HG03378 (cell line): ENCODE measurements at regions not wholly inside any gene's neighbourhood (a gene's known extent, or its start where the extent isn't known, plus 50 kb on each side); places are given as distances from the start of the nearest gene placed in this dataset.

Experiments
- ATAC-seq: cut with Tn5 transposase; IDR thresholded peaks from one replicate; pipeline ENCODE4 v1.9.1; 2021; ENCODE audit warnings: mild to moderate bottlenecking, moderate library complexity; ENCODE audit not compliant: unreplicated experiment

DNA sequence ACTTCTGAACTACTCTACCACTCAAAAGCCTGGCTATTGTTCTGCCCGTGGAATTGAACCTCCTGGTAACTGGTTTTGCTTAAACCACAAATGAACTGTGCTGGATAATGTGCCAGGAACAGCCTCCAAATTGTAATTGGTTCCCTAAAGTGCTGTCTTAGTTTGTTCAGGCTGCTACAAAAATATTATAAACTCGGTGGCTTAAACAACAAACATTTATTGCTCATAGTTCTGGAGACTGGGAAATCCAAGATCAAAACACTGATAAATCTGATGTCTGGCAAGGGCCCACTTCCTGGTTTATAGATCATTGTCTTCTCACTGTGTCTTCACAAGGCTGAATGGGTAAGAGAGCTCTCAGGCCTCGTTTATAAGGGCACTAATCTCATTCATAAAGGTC lies 149.2 kb upstream of the NCKAP5 start:
- no peak for ATAC-seq

DNA sequence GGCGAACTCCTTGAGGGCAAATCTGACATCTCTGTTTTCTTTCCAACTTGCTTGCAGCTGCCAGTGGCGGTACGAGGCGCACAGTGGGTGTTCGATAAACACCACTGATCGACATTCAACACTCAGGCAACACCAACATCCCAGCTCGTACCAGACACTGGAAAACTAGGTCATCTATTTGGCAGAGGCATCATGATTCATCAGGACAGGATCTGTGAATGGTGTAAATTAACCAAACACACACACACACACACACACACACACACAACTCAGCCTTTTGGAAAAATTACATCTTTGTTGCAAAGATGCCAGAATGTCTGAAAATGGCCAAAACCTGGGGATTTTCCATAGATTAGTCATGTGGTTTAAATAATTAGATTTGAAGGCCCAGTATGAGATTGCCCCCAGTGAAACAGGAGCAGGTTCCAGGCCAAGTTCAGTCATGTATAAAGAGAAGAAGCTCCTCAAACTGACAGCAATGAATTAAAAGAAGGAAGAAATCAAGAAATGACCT lies 150.5 kb upstream of the NCKAP5 start:
- ATAC-seq: no peak

DNA sequence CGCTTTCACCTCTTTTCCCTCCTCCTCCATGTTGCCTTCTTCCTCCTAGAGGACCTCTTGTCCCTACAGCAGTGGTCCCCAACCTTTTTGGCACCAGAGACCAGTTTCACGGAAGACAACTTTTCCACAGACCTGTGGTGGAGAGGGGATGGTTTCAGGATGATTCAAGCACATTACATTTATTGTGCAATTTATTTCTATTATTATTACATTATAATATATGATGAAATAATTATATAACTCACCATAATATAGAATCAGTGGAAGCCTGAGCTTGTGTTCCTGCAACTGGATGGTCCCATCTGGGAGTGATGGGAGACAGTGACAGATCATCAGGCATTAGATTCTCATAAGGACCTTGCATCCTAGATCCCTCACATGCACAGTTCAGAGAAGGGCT lies 152.2 kb upstream of the NCKAP5 start:
- ATAC-seq: no peak

DNA sequence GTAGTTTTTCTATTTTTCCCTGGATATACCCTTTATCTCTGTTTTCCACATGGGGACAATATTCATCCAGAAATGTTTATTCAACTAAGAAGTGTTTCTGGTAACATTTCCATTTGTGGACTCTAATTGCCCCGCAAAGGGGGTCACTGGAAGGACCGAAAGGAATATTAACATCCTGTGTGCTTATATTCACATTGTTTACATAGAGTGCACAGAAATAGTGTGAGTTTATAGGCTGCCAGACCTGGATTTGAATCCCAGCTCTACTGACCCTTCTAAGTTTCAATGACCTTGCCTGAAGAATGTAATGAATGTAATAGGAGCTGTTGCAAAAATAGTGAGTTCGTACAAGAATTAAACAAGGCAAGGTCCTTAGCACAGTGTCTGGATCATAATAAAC lies 152.9 kb upstream of the NCKAP5 start:
- ATAC-seq: no peak

DNA sequence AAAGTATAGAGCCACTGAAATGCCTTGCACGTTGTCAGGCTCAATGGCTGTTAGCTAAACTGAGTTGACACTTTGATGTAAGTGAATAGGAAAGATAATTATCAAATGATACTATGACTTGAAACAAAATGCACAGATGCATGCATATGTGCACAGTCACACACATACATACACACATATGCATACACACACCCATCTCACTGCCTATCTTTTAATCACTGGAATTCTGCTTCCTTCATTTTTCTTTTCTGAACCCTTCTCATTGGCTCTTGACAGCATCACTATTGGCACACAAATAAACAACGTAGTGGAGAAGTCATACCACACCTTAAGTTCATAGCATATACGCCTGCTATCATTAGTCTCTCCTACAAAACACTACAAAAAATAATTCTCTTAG lies 154.9 kb upstream of the NCKAP5 start:
- ATAC-seq: no peak

DNA sequence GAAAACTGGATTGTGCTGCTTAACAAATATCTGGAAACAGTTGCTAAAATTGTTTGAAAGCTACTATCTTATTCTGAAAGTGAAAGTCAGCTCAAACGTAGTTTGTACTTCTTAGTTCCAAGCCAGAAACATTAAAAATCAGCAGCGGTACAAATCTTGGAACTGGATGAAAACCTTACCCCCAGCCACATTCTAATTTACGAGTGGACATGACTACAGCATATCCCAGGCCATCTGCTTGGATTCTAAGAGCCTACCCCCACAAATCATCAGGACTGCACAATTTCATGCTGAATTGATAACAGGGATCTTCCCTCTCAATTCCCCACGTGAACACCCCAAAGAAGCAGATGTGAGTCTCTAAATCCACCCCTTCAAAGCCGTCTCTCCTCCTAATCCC lies 158.7 kb upstream of the NCKAP5 start:
- ATAC-seq: no peak

DNA sequence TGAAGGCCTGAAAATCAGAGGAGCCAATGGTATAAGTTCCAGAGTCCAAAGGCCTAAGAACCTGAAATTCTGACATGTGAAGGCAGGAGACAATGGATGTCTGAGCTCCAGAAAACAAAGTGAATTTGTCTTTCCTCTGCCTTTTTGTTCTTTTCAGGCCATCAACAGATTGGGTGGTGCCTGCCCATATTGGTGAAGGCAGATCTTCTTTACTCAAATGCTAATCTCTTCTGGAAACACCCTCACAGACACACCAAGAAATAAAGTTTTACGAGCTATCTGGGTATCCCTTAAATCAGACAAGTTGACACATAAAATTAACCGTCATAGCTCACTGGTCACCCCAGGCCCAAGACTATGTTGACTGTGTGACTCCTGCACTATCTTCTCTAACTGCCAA lies 163.8 kb upstream of the NCKAP5 start:
- ATAC-seq: no peak

DNA sequence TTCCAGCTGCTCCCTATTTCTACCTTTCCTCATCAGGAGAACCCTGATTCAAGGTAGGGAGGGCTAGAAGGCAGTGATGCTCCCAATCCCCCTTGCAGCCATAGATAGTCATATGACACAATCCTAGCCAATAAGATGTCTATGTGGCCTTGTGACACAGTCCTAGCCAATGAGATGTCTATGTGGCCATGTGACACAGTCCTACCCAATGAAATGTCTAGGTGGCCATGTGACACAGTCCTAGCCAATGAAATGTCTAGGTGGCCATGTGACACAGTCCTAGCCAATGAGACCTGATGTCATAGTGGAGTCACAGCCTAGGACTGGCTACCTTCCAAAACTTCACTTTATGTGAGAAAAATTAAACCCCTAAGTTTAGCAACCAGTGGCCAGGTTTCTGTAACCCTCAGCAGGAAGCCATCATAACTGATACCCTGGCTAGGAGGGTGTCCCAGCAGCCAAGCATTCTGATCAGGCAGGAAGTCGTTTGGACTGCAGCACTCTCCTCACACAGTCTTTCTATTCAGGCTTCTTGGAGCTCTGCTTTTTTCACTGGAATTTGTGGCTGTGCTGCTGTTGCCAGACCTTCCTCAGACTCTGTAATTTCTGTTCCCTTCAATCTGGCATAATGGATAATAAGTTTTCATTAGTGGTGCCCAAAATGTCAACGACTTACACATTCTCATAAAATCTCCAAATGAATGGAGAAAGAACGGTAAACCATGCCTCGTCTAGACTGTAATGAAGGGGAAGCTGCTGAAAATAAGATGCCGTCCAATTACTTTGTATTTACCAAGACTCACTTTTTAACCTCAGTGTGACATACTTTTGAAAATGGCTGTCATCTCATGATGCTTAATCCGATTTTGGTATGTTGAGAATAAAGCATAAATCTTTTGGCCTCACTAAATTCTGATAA lies 165.0 kb upstream of the NCKAP5 start:
- no peak for ATAC-seq

DNA sequence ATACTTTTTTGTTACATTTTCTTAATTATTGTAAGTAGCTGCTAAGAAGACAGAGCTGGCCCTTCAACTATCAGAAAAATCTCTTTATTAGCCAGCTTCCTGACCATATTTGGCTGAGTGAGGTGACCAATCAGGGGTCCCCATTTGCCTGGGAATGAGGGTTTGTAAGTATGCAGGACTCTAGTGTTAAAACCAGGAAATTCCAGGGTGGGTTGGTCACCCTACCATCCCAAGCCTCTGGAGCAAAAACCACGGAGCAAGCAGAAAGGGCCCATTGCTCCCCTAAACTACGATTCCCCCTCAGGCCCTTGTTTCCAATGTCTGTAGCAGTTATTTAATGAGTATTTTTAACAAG lies 165.6 kb upstream of the NCKAP5 start:
- ATAC-seq: no peak

DNA sequence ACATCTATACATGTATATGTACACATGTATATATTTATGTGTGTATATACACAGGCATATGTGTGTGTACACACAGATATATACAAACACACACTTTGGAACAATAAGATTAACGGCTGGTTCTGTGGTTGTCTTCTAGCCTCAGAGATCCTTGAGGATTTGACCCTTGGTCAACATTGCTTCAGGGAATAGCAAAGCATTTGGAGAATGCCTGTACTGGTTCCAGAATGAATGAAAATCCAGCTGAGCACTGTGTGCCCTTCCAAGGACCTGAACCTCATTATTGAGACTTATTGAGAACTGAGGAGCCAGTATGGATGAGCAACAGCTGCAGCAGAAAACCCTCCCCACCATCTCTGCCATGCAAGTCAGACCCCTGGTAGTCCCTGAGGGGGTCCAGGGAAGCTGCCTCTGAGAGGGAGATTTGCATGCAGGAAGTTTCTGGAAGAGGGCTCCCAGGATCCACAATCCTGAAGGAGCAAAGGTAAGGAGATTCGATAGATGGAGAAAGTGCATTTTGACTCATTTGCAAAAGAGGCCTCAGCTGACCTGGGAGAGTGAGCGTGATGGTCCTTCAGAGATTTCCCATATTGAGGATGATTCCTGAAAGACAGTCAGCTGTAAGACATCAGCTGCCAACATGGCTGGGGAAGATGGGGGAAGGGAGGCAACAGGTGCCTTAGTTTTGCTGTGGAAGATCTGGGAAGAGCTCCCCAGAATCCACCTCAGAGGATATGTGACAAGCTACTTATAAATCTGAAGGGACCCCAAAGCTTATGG lies 166.6 kb upstream of the NCKAP5 start:
- ATAC-seq: no peak

DNA sequence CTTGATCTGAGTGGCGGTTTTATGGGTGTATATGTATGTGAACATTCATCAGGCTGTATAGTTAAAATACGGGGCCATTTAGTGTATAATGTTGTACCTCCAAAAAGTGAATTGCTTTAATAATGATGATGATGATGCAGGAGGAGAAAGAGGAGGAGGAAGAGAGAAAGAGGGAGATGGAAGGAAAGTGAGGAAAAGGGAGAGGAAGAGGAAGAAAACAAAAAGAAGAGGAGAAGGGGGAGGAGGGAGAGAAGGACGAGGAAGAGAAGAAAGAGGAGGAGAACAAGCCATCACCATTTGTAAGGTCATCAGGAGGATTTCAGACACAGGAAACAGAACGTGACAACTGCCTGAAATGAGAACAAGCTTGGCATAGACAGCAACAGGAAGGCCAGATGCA lies 168.4 kb upstream of the NCKAP5 start:
- ATAC-seq: no peak

DNA sequence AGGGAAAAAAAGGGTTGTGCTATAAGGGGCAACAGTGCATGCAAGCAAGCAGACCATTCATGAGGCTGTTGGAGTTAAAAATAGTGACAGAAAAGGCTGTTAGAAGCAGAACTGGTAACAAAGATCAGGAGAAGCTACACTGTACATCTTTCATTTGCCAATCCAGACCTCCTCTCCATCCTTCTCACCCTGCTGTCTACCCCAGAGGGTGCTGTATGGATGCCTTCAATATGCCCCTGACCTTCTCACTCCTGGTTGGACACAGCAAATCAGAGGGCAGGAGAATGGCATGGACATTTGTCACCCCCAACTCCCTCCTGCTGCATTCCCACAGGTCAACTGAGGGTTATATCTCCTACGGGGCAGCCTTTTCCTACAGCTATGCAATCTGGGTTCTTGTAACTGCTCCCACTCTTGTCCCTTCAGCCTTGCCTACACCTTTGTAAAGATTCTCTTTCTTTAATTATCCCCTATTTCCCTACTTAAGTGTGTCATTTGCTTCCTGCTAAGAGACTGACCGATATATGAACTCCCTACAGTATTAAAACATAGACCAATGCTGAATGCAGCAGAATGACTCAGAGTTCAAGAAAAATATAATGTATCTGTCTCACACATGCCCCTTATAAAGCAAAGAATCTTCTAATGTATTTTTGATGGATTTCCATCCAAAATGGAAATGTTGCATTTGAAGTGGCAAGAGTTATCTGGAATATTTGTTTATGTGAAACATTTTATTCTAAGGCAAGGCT lies 169.2 kb upstream of the NCKAP5 start:
- no peak for ATAC-seq

DNA sequence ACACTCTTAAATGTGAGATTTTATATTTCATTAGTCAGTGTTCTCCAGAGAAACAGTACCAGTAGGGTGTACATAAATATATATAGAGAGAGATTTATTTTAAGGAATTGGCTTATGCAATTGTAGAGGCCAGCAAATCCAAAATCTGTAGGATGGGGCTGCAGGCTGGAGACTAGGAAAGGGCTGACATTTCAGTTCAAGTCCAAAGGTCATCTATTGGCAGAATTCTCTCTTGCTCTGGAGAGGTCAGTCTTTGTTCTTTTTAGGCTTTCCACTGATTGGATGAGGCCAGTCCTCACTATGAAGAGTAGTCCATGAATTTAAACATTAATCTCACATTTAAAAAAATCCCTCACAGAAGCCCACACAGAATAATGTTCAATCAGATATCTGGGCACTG lies 170.8 kb upstream of the NCKAP5 start:
- no peak for ATAC-seq

DNA sequence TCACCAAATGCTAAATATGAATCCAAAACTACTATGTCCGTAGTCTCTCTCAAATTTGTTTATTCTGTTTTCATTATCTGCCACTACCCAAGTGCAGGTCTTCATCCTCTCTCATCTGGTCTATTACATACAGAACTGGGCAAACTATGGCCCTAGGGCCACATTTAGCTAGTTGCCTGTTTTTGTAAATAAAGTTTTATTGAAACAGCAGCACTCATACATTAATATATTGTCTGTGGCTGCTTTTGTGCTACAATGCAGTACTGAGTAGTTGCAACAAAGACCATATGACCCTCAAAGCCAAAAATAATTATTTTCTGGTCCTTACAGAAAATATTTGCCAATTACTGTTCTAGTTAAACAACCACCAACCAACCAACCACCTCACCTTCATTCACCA lies 172.2 kb upstream of the NCKAP5 start:
- ATAC-seq: no peak

DNA sequence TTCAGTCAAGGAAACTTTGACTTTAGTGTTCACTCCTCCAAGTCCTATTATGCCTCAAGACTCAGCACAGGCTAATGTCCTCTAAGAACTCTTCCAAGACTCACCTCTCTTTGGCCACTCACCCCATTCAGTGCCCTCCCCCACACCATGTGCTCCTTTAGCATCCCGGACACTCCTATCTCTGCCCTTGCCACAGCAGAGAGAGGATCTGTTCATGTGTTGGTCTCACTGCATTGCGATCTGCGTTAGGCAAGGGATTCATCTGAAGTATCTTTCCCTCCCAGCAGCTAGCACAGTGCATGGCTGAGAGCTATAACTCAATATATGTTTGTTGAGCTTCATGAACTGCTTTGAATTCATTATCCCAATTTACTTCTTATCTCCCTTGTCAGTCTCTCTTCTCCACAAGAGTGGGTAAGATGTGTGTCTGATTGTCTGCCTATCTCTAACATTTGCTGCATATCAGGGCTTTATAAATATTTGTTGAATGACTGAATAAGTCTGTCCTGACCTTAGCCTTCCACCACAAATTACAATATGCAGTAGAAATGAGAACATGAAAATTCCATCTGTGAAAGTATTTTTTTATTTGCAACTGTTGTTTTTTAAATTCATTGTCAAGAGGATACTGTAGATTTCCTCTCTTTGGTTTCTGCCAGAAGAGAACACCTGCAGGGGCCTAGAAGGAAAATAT lies 179.9 kb upstream of the NCKAP5 start:
- ATAC-seq: no peak

DNA sequence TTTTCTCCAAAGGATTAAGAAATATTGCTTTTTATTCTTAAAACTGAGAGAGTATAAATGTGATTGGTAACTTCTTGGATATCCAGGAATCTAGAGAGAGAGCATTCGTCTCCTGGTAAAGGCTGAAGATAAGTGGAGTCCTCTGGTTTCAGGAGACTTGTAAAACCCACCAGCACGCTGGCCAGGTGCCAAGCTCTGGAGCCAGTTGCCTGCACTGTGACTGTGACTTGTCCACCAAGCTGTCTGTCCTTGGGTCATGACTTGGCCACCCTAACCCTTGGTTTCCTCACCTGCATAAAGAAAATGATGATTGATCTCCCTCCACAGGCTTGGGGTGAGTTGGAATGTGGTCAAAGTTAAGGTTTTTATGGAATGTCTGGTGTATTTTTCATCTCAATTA lies 185.4 kb upstream of the NCKAP5 start:
- no peak for ATAC-seq

DNA sequence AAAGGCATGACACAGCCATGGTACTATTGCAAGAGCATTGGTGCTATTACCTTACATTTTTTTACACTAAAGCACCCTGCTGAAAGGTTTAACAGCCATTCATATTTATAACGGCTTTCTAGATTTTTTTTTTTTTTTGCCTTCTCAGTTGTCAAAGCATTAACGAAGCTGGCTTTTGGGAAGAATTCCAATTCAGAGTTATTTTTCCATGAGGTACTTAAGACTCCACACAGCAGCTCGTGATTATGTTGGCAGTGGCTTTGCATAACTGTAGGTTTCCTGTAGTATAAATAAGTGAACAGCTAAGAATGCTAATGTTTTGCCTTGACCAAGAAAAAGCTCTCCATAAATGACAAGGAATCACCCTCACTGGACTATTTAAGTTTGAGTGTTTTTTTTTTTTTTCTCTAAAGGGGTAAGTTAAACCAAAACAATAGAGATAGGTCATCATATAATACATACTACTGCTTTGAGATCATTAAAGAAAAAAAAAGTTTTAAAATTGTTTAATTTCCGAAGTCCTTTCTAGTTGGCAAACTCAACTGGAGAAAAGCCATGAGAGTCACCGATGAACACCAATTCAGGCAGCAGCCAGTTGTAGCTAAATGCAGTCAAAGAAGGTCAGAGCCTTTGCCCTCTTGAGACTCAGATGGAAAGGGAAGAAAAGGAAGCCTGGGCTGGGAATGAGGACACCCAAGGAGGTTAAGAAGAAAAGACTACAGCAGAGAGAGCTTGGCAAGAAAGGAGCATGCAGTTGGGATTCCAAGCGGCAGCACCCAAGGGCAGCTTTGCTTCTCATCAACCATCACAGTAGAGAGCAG lies 187.4 kb upstream of the NCKAP5 start:
- ATAC-seq: no peak

DNA sequence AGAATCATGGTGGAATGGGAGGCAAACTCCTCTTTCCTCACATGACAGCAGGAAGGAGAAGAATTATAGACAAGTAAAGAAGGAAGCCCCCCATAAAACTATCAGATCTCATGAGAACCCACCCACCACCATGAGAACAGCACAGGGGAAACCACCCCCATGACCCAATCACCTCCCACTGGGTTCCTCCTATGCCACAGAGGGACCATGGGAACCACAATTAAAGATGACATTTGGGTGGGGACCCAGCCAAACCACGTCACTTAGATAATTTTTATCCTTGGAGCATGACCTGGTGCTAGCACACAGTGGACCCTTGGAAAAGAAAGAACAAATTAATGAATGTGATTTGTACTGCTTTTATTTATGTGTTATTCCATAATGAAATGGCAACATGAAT lies 188.6 kb upstream of the NCKAP5 start:
- no peak for ATAC-seq

DNA sequence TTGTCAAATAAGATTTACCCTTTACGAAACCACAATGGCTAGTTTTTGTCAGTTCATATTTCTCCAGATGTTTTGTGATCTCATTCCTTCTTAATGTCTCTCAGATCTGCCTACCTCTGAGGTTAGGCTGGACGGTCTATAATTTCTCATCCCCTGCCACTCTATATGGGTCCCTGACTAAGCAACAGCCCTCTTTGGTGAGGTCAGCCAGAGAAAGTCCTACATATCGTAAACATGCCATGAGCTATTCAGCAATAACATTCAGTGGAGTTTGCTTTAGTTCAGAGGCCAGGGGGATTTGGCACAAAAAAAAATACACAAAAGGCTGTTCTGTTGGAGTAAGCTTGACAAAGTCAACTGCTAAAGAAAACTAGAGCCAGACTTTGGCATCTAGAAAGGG lies 192.1 kb upstream of the NCKAP5 start:
- ATAC-seq: no peak

DNA sequence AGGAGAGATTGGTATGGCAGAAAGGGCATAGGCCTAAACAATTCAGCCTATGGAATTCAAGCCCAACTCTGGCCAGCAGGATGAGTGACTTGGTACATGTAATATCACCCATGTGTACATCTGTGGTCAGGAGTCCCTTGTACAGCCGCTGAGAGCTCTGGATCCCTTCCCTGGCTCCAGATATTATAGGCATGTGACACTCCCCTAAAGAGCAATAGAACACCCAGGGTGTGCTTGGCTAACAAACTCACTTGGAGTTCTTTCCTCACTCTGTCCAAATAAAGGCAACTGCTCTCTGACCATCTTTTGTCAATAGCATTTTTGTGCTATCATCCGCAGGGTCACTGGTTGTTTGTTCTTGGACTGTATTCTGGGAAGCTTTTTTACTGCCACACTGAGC lies 197.4 kb upstream of the NCKAP5 start:
- no peak for ATAC-seq
